ENCODE measurements at regions not wholly inside any gene's neighbourhood (a gene's known extent, or its start where the extent isn't known, plus 50 kb on each side); places are given as distances from the start of the nearest gene placed in this dataset.
"Not testable (repeated sequence)": the region's sequence is repeated elsewhere in the genome, so short reads cannot be mapped to it uniquely, and the experiment has no call there.

DNA sequence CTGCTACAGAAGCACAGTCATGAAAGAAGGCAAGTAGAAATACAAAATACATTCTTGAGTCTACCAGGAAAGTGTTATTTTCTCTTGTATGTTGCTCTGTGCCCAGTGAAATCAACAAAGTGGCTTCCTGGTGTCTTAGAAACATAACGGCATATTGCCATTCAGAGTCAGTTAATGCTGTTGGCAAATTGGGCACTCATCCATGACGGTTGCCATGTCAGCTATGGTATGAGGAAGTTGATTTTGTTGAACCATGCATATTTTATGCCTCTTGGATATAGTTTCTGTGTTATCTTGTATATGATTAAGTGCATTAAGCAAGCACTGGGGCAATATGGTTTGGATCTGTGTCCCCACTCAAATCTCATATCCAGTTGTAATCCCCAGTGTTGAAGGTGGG is 153.1 kb upstream of the CXADR start:
- no peak for DNase-seq

DNA sequence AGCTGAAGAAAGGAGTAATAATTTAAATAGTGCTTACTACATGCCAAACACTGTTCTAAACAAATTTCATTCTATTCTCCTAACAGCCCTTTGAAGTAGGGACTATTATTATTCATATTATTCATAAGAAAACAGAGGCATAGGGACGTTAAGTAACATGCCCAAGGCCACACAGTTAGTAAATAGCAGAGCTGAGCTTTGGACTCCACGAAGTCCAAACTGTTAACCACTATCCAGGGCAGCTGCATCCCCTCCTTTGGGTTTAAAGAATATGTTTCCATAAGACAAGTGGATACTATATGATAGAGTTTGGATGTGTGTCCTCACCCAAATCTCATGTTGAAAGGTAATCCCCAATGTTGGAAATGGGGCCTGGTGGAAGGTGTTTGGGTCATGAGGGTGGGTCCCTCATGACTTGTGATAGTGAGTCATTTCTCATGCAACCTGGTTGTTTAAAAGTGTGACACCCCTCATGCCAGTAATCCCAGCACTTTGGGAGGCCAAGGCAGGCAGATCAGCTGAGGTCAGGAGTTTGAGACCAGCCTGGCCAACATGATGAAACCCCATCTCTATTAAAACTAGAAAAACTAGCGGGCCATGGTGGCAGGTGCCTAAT is 144.0 kb upstream of the CXADR start:
- no peak for DNase-seq

DNA sequence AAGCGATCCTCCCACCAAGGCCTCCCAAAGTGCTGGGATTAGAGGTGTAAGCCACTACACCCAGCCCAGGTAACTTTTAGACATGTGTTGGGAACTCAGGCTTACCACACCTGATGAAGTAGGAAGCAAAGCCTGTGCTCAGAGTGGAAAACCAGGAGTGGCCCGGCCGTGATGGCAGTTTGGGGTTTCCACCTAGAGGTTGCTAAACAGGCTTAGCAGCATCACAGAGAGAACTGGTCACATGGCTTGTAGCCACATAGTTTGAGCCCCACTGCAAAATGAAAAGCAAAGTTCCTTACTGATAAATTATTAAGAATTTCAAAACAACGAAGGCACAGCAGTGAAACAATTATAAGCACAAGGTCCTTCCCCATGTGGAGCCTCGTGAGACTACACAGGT is 142.6 kb upstream of the CXADR start:
- no peak for DNase-seq

DNA sequence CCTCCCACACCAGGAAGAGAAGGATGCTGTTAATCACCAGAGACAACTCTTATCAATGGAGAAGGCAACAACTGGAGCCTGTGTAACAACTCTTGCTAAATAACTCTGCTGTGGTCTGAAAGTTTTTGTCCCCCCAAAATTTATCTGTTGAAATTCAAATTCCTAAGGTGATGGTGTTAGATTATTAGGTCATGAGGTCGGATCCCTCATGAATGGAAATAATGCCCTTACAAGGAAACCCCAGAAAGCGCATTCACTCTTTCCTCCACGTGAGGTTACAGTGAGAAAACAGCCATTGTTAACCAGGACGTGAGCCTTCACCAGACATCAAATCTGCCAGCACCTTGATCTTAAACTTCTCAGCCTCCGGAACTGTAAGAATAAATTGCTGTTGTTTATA is 141.9 kb upstream of the CXADR start:
- DNase-seq, result no peak

DNA sequence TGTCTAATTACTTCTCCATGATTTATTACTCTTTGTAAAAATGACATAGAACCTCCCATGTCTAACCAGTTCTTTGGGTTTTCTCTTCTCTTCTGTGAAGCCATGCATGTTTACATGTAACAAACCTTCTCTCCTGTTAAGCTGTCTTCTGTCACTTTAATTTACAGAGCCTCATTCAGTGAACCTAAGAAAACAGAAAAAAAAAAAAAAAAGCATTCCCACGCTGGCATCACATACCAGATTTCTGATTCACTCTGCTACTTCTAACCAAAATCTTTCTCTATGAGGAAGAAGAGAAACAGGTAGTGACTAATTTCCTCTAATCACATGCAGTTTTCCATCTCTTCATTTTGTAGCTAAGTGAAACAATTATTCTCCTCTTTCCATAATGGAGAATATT is 141.4 kb upstream of the CXADR start:
- no peak for DNase-seq

DNA sequence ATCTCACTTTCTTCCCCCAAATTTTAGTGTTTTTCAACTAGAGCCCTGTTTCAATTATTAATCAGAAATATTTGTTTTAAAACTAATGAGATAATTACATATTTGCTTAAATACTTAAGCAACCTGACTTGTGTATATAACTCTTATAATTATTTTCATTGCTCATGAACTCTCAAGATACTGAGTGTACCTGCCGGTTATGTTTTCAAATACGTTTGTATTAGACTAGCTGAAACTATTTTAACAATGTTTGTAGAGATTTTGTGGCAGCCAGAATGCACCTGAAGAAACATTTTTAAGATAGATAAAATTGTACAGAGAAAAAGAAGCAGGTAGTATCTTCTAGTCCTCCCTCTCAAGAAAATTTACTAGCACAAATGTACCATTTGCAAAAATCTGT is 140.6 kb upstream of the CXADR start:
- no peak for DNase-seq

DNA sequence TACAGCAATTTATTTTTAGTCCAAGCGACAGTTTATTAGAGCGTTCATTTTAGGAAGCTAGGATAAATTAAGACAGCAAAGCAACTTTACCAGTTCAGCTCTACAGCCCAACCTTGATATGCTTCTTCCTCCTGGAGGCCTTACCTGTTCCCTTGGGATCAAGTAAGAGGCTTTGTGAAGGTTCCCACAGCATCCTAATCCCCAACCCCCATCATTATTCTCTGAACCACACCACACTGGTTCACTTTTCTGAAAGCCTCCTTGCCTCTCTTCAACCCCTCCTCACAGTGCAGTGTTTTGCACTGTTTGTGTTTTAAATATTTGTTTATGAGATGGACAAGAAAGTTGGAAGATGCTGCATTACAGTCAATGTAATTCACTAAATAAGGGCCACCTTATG is 126.3 kb upstream of the CXADR start:
- no peak for DNase-seq

DNA sequence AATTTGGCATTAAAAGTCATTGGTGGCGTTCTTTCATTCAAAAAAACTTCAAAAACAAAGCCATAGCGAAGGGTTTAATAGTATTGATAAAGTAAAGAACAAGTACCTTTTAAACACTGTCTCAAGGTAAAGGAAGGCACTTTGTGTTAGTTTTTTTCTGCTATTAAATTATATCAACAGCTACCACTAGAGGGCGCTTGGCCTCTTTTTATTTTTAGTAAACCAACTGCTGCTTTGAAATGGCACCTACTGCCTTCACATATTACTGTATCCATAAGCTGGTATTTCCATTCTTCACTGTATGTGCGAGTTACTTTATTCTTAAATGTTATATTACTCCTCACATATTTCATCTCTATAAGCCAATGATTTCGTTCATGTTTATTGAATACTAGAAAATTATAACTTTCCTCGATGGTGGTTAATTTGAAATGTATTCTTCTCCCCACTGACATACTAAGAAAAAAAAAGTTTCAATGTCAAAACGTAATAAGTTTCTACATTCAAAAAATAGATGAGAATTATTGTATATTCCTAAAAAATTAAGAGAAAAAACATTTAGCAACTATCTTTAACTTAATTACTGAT is 125.7 kb upstream of the CXADR start:
- peak in 13 of 58 donors; percentile 3 to 80 (median 28) for DNase-seq

DNA sequence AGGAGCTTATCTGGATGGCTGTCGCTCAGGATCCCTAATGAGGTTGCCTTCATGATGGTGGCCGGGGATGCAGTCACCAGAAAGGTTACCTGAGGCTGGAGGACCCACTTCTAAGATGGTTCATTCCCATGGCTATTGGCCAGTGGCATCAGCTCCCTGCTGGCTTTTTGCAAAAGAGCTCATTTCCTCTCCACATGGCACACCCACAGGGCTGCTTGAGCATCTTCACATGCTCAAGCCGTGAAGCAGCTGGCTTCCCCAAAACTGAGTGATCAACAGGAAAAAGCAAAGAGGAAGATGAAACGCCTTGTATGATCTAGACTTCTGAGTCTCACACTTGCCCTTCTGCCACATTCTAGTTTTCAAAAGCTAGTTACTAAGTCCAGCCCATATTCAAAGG is 124.6 kb upstream of the CXADR start:
- peak in 31 of 58 donors; percentile 2 to 76 (median 19) for DNase-seq

DNA sequence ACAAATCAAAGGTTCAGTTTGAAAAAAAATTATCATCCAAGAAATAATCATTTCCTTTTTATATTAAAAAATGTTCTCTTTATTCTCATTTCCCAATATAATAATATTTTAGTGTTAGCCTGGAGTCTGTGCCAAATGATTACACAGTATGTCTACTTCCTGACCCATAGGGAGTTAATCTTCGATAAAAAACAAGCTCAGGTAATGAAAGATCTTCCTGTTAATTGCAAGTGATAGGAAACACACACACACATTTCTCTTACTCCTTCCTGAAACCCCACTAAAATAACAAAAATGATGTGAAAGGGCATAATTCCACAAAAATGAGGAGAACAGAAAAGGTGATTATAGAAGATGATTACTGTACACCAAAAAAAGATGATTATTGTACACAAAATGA is 123.5 kb upstream of the CXADR start:
- DNase-seq, result no peak

DNA sequence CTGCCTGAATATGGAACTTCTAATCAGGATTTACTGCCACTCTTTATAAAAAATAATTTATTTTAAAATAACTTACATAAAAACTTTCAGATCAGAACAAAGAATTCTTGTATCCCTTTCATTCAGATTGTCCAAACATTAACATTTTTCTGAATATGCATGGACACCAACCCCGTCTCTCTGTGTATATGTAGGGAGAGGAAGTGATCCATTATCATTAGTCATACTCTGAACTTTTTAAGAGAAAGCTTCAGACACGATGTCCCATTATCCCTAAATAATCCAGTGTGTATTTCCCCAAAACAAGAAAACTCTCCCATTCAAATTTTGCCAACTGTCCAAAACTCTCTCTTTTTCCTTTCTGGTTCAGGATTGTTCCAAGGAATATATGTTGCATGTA is 122.3 kb upstream of the CXADR start:
- DNase-seq, result no peak

DNA sequence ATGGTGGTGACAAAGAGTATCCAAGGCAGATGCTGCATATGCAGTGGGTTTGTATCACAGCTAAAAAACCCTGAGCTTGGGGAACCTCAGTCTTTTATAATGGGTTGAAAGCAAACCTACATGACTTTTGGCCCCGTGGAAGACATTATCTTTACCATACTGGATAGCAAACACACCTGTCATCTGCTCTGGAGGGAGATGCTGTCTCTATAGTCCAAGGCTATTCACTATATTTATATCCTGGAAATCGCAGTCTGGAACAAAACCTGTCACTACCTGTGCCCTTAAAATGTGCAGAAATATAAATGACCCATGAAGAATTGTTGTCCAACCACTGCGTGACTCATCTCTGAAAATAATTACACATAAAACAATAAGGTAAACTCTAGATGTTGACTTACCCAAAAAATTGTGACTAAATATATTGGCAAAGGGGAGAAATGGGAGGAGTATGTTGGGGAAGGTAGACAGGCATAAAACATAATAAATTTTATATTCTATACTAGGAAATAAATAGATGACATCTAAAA is 121.0 kb upstream of the CXADR start:
- no peak for DNase-seq

DNA sequence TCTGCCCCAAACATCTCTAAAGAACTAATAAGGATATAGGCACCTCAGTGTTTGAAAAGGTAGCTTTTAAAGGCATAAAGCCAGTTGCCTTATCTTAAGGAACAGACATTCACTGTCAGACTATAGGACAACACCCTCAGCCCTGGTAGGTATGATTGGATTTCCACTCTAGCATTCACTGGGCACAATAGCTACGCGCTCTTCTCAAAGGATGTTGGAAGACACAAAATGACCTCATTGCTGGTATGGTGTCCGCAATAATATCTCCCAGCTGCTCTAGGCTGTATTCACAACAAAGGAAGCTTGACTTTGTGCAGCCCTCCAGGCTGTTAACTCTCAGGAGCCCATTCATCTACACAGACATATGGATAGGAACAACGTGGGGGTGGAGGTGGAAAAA is 119.4 kb upstream of the CXADR start:
- no peak for DNase-seq

DNA sequence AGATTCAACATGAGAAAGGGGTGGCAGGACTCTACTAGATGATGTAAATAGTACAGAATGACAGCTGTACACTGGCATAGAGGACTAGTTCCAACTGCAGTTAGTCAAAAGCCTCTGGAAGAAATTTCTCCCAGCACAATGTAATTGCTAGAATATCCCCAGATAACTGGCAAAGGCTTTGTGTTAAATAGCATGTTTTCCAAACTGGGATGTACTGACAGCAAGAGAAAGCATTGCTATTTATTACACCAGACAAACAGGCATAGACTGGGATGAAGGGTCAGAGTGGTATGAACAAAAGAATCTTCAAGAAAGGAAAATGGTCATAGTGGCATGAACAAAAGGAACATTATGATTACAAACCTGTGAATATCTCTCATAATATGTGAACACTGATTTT is 115.9 kb upstream of the CXADR start:
- DNase-seq, result no peak

DNA sequence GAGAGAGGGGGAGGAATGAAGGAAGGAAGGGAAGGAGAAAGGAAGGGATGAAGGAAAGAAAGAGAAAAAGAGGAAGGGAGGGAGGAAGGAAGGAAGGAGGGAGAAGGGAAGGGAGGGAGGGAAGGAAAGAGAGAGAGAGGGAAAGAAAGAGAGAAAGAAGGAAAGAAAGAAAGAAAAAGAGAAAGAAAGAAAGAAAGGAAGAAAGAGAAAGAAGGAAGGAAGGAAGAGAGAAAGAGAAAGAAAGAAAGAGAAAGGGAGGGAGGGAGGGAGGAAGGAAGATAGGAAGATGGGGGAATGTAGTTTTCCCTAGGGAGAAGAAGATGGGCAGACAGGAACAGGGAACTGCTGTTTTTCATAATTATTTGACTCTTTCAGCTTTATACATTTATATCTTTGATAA is 115.1 kb upstream of the CXADR start:
- DNase-seq, result no peak

DNA sequence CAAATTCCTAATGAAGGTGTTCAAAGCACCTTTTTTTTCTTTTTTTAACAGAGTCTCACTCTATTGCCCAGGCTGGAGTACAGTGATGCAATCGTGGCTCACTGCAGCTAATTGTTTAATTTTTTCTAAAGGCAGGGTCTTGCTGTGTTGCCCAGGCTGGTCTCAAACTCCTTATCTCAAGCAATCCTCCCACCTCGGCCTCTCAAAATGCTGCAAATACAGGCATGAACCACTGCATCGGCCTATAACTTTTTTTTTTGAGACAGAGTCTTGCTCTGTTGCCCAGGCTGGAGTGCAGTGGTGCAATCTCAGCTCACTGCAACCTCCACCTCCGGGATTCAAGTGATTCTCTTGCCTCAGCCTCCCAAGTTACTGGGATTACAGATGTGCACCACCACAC is 113.9 kb upstream of the CXADR start:
- not testable (repeated sequence) for DNase-seq

DNA sequence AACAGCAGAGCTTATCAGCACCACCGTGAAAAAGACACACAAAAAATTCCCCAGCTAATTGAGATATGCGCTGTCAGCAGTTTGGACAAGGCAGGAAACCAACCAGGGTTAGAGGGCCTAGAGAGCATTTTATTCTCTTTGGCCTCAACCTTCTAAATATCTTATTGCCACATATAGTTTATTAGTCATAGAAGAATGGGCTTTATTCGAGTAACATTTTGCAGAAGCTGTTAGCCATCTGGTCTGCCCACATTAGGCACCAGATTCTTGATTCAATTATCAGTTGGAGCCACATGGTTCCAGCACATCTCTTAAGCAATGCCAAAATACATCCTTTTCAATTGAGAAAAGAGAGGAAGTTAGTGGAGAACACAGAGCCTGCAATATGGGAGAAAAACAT is 109.9 kb upstream of the CXADR start:
- DNase-seq, result peak in 4 of 58 donors; percentile 22 to 41 (median 39)

DNA sequence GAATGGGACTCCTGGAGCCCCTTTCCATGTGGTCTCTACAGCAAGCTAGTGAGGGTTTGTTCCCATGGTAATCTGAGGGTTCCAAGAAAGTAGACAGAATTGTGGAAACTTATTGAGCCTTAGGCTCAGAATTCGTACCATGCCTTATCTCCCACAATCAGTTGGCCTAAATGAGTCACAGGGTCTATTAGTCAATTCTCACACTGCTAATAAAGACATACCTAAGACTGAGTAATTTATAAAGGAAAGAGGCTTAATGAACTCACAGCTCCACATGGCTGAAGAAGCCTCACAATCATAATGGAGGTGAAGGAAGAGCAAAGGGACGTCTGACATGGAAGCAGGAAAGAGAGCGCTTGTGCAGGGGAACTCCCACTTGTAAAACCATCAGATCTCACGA is 106.6 kb upstream of the CXADR start:
- no peak for DNase-seq

DNA sequence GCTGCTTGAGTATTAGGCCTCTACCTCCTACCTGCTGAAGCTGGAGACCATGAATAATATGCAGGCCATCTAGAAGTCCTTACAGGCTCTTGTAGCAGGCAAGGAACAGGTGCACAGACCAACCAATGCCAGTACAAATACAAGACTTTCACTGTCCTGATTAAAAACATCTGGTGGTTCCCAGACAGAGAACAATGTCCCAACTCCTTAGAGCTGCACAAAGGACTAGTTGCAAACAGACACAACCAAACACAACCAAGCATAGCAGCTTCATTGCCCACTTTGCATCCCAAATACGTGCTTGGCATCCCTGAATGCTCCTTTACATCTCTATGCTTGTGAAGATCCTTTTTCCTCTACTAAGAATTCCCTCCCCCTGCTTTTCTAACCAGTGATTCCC is 98.1 kb upstream of the CXADR start:
- DNase-seq, result peak in 11 of 58 donors; percentile 14 to 71 (median 23)

DNA sequence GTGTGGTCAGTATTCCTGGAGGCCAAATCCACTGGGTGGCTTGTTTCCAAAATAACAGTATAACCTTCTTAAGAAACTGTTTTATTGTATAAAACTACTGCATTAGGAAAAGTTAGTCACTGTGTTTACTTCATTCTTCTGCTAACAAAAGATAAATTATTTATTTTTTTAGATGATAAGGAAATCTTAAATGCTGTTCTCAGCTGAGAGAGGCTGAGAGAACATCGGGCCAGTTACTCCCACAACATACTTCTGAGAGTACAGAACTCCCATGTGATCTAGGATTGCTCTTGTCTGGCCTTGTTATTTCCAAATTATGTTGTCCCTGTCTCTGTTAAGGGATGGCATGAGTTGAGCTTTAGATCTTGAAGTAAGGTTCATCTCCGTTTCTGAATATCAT is 96.7 kb upstream of the CXADR start:
- no peak for DNase-seq

DNA sequence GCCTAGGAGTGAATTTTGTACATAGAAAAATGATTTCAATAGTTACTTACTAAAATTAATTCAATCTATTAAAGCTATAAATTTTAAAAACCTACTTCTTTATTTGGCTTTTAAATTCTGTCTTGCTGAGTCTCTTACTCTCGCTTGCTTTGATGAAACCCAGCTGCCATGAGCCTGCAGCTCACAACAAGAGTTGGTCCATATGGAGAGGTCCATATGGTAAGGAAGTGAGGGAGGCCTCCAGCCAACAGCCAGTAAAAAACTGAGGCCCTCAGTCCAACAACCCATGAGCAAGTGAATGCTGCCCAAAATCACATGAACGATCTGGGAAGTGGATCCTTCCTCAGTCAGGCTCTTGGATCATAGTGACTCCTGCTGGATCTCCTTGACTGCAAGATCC is 89.9 kb upstream of the CXADR start:
- no peak for DNase-seq

DNA sequence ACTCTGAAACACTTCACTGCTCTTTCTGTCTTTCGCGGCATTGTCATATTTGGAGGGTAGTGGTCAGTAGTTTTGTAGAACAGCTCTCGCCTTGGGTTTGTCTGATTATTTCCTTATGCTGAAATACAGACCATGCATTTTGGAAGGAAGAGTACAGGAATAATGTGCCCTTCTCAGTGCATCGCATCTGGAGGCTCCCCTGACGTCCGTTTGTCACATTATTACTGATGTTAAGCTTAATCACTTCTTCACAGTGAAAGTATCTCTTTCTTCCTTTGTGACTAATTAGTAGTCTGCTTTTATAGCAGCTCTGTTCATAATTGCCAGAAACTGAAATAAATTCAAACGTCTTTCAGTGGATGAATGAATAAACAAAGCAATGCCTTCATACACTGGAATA is 85.7 kb upstream of the CXADR start:
- peak in 16 of 58 donors; percentile 4 to 87 (median 30) for DNase-seq

DNA sequence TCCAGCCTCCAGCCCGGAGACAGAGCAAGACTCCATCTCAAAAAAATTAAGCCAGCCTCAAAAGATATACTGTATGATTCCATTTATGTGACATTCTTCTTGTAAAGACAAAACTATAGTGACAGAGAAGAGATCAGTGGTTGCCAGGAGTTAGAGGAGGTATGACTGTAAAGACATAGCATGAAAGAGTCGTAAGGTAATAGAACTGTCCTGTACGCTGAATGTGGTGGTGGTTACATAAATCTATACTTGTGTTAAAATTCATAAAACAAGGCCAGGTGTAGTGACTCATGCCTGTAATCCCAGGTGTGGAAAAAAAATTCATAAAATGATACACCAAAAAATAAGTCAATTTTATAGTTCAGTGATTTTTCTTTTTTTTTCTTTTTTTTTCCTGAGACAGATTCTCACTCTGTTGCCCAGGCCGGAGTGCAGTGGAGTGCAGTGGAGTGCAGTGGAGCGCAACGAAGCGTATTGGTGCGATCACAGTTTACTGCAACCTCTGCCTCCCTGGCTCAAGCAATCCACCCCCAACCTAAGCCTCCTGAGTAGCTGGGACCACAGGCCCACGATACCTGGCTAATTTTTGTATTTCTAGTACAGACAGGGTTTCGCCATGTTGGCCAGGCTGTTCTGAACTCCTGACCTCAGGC is 84.9 kb upstream of the CXADR start:
- no peak for DNase-seq
